GM11168 (cell line): ENCODE measurements at regions not wholly inside any gene's neighbourhood (a gene's known extent, or its start where the extent isn't known, plus 50 kb on each side); places are given as distances from the start of the nearest gene placed in this dataset.
"Not testable (repeated sequence)": the region's sequence is repeated elsewhere in the genome, so short reads cannot be mapped to it uniquely, and the experiment has no call there.

Experiments
- in situ Hi-C: fragments of 300-500 bp; cut with MboI; formaldehyde crosslinking; loops from one replicate; pipeline ENCODE4 v1.12.0; 2022; ENCODE audit warnings: low sequenced_read_pairs; ENCODE audit not compliant: unreplicated experiment

GRCh38 chr13:50393628-50394027, 378.4 kb downstream of the KCNRG start:
- in situ Hi-C loops, result no loop called here

- in situ Hi-C loops, result no loop called here
Measured at GRCh38 chr13:50396001-50396400, 380.8 kb downstream of the KCNRG start.

GRCh38 chr13:50396618-50397017, 381.4 kb downstream of the KCNRG start:
- in situ Hi-C loops, result not testable (repeated sequence)

DNA sequence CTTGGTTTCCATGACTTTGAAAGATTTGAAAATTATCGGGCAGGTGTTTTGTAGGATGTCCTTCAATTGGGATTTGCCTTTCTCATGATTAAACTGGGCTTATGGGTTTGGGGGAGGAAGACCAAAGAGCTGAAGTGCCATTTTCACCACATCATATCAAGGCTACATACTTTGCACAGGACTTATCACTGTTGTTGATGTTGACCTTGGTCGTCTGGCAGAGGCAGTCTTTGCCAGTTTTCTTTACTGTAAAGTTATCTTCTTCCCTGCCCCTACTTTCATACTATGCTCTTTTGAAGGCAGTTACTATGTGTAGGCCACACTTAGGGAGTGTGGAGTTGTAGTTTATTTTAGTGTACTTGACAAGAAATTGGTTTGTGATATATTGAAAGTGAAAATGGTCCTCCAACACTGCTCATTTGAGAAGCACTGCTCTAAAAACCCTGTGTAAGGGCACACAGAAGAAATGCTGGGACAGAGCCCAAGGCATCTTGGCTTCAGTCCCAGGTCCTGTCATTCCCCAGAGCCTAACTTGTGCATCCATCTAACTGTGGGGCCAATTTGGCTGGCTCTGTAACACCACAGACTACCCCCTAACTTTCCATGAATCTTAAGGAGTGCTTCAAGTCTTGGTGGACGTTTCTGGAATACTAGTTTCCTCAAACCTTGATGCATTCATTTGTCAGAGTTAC, 384.9 kb downstream of the KCNRG start:
- in situ Hi-C loops, result no loop called here

DNA sequence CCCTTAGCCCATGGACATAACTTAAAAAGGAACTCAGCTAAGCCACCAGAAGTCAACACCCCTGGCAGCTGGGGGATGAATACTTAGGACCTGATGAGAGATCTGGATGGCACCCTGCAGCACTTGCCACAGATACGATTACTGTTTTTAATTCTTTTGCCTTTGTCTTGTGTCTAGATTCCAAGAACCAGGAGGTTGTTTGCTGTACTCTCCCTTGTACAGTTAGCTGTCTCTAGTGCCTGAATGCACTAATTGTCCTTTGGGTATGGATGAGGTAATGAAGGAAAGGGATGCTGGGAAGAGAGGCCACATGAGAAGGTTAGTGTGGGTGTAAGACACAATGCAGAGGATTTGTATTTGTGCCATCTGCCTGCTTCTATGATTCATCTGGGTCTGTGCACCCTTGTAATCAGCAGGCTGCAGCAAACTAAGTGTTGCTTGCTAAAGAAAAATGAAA, 385.8 kb downstream of the KCNRG start:
- in situ Hi-C loops, result no loop called here

DNA sequence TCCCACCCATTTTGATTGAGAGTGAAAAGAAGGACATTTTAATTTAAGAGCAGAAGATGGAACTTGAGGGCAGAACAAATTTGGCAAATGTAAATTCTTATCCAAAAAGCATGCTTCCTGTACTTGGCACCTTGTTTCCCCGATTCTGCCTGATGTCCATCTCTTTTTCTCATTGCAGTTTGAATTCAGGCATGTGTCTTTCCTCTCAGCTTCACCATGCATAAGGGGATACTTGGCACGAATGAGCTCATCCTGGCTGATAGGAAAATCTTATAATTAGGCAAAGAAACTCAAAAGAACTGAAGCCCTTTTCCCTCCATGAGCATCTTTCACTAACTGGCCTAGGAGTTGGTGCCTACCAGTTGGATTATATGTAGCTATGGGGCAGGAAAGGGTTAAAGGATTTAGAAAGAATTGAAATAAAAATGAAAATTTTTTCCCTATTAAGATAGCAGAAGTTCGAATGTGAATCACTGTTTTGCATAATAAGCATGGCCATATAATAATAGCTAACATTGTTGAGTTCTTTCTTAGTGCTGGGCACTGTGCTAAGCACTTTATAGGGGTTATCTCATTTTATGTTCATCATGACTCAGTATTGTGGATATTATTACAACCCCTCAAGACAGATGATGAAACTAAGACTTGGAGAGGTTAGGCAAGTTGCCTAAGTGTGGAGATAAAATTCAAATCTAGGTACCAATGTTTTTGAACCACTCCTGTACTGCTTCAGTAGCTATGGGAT, 386.6 kb downstream of the KCNRG start:
- in situ Hi-C loops, result no loop called here

GRCh38 chr13:50403311-50403710, 388.1 kb downstream of the KCNRG start:
- in situ Hi-C loops, result no loop called here

DNA sequence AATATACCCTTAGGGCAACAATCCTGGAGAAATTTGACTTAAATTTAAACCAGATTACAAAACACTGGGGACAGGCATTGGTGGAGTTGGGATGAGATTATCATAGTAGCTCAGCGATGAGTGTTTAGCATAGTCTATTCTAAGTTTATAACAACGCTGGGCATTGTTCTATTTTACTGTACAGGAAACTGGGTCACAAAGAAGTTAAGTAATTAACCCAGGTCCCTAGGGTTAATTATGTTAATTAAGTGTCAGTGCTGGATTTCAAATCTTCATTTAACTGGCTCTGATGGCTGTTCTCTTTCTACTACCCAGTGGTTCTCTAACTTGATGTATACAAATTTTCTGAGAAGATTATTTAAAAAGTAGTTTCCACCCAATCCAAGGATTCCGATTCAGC, 388.9 kb downstream of the KCNRG start:
- in situ Hi-C loops, result no loop called here

DNA sequence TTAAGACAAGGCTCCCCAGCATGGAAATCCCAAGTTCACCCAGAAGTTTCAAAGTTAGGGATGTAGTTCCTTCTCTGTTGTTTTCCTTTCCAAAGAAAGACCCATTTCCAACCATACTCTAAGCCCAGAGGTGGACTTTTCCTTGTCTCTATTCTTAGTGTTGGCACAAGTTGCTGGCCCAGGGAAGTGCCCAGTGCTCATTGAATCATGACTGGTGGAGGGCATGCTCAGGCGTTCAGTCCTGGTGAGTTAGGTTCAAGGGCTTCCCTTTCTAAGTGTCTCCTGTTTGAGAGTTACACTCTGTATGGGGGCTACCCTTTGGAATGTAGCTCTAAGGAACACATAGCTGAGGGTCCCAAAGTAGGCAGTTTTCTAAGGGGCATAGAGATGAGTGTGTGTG, 389.5 kb downstream of the KCNRG start:
- in situ Hi-C loops, result no loop called here

- in situ Hi-C loops, result no loop called here
Measured at GRCh38 chr13:50406831-50407230, 391.6 kb downstream of the KCNRG start.

- in situ Hi-C loops, result no loop called here
Measured at GRCh38 chr13:50408068-50408467, 392.8 kb downstream of the KCNRG start.

DNA sequence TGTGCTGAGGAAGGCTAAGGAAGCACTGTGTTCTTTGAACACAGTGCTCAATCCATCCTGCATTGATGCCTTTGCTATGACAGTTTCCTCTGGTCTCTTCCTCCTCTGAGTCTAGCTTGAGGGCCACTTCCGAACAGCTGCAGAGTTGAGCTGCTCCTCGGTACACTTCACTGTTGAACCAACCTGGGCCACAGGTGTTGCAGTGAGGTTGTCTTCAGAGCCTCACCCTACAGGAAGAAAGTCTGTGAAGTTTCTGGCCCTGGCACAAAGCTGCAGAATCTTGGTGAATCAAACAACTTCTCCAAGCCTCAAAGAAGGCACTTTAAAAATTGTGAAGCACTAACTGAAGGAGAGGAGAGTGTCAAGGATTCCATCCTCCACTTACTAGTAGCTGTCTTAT, 394.0 kb downstream of the KCNRG start:
- in situ Hi-C loops, result no loop called here

GRCh38 chr13:50410921-50411746, 395.9 kb downstream of the KCNRG start:
- in situ Hi-C loops, result no loop called here

DNA sequence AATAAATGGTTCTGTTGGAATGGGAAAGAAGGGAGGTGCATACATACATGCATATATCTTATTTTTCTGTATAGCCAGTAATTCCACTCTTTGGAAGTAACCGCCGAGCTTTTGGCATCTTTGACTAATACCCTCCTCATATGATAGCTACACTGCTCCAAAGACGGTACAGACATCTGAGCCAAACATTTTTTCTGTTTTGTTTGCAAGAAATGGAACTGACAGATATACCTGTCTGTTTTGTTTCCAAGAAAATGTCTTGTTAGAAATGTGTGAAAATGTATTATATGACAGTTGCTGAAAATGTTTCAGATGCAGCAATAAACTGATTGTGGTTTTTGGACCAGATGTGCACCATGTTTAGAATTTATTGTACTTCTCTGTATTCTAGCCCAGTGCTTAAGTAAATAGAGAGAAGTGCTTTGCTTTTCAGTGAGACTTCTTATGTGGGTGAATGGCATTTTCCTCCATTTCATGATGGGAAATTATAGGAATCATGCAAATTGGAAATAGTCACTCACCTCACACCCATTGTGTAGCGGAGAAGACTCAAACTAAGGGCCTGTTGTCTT, 396.9 kb downstream of the KCNRG start:
- in situ Hi-C loops, result no loop called here

- in situ Hi-C loops, result no loop called here
Measured at GRCh38 chr13:50414640-50415039, 399.4 kb downstream of the KCNRG start.

GRCh38 chr13:50415428-50415827, 400.2 kb downstream of the KCNRG start:
- in situ Hi-C loops, result no loop called here

DNA sequence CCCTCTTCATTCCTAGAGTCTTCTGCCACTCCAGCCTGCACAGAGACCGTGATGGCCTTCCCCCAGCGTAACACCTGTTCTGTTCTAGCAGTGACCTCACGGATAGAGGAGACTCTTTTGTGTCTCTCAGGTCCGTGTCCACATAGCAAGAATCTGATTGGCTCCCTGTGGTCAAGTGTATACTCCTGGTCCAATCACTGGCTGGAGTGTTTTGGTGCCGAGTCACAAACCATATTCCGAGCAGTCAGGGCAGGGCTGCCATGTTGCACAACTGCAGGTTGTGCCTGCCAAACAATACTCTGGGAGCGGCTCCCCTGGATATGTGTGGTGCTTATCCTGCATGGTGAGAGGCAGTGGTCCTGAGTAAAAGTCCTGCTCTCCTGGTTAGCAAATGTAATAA, 402.4 kb downstream of the KCNRG start:
- in situ Hi-C loops, result no loop called here

DNA sequence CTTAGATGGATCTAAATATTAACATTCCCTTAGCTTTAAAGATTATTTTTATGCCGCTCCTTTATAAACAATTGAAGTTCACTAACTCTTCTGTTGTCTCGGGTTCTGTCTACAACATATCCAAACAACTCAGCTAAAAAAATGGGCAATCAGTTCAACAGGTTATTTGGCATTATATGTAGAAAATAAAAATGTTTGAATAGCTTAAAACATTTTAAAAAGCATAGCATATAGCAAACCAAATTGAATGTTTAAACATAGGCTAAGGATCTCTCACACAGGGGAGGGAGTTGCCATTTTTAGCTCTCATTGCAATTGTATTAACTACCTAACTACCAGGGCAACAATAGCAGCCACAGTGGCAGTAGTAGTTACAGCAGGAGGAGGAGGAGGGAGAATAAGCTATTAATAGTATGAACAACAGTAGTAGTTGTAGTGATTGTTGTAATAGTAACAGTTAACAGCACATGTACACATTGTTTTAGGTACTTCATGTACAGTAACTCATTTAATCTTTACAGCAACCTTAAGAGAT, 404.2 kb downstream of the KCNRG start:
- in situ Hi-C loops, result no loop called here

DNA sequence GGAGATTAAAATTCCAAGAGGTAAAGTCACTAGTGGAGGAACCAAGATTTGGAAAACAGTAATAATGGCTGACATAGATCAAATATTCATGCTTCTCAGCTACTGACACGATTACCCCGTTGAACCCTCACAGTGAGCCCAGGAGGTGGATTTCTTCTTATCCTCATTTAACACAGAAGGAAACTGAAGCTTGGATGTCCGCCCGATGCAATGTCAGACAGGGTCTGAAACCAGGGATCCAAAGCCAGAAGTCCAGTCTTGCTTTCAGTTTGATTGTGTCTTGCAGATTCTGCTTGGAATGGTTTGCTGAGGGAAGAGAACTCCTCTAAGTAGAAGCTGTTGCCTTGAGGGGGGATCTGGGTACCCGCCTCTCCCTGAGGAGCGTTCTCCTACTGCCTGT, 404.7 kb downstream of the KCNRG start:
- in situ Hi-C loops, result no loop called here

- in situ Hi-C loops, result no loop called here
Measured at GRCh38 chr13:50420718-50421472, 405.7 kb downstream of the KCNRG start.
